T47D (cell line): ENCODE measurements at regions not wholly inside any gene's neighbourhood (a gene's known extent, or its start where the extent isn't known, plus 50 kb on each side); places are given as distances from the start of the nearest gene placed in this dataset.

ENCODE experiments used
- DNase-seq, 2 experiments: peaks; one replicate each; pipeline versions ENCODE4 v3.0.0 to v3.0.0-alpha.2; 2011 to 2012; ENCODE audit warnings: low read depth in 1 of 2, low spot score in 1 of 2
- JUND ChIP-seq: IDR thresholded peaks from 2 replicates; pipeline ENCODE4 v1.6.1; 2012; ENCODE audit warnings: low read depth
- in situ Hi-C: cut with HindIII; loops from 2 replicates; pipeline ENCODE4 v1.10.0; 2016; ENCODE audit warnings: low sequenced_read_pairs, low pct_unique_long_range_greater_than_20kb

DNA sequence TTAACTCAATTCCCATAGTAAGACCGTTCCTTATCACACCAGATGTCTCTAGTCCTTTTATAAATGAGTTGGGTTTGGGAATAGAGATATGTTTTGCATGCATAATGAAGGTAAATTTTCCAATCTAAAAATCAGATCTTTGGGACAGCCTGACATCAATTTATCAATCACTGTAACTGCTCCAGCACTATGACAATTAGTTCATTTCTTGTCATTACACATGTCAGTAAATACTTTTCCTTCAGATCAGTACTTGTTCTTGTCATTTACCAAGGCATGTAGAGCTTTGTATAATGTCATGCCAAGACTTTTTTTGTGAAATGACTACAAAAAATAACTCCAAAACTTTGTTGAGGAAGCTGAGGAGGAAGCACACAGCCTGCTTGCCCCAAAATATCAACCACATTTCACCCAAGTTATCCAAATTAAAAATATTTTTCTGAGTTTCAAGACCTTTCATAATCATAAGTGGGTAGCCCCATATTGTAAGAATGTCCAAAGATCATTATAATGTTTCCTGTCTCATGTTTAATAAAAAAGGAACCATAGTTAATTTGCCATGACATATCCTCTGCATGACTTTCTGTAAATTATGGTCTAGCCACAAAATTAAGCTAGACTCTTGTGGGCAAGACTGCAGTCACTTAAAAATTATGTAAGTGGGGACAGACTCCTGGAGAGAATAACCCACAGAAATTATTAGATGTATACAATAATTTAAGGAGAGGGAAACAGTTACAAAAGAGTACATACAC is 586.8 kb downstream of the TBC1D4 start:
- in situ Hi-C loops: no loop called here
- no peak for DNase-seq
- no peak for TF ChIP-seq JUND

DNA sequence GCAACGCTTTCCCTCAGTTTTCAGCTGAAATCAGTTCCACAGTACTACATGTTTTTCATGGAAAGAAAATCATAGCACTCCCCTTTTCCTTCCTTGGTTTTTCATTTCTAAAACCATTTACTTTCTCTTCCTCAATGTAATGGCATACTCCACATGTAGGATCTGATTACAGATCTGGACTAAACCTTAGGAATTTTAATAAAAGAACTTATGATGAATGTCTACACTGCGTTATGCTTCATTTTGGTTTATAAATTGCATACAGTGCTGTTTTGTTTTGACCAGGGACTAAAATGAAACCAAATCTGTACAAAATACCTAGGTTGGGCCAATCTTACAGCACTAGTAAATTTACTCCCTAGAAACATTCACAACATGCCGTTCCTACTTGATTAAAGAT is 589.9 kb downstream of the TBC1D4 start:
- no peak for DNase-seq
- TF ChIP-seq JUND: no peak
- in situ Hi-C loops: no loop called here

DNA sequence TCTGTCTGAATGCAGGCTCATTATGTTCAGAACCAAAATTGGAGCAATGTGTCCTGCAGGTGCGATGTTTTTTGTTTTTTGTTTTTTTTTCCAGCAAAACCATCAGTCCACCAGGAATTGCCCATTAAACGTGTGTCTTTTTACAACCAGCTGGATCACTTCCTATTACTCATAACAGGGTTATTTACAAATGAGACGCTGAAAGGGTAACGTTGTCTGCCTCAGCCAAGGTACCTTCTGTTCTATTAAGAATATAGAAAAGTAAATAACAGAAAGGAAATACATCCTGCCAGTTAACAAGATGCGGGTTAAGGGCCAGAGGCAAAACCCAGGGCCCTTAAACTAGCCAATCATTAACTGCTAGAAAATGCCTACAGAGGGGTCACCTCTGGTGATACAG is 590.4 kb downstream of the TBC1D4 start:
- in situ Hi-C loops: no loop called here
- TF ChIP-seq JUND: no peak
- DNase-seq: no peak

DNA sequence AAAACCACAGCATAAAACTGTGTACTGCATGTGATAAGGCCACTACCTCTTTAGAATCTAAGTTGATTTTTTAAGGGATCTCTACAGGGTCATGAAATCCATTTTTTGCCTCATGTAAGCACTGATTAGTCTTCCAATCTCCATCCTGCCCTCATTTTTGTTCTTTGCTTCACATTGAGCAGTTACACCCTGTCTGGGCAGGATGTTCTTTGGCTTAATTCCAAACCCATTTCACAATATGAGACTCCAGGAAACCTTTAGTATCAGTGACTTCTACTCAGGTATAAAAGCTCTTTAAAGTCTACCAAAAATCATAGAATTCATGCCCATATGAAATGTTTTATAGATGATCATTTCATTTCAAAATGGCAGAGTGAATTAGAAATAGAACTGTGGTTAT is 592.6 kb downstream of the TBC1D4 start:
- no peak for TF ChIP-seq JUND
- no peak for DNase-seq
- in situ Hi-C loops: no loop called here

DNA sequence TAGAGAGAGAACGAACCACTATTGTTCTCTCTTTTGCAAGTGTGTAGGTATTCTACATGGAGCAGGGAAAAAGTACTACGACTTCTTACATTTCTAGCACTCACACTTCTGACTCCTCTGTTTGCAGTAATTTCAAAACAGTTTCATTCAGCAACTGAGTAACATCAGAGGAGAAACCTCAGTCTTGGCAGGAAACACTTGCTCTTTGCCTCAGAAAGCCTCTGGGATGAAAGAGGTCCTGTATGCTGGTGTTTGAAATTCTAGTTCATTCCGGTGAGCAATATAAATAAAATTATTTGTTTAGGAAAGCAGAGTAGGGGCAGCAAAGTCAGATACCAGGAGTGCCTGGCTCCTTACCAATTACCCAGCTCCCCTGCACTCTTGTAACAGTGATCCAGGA is 595.5 kb downstream of the TBC1D4 start:
- in situ Hi-C loops: no loop called here
- DNase-seq: no peak
- TF ChIP-seq JUND: no peak

DNA sequence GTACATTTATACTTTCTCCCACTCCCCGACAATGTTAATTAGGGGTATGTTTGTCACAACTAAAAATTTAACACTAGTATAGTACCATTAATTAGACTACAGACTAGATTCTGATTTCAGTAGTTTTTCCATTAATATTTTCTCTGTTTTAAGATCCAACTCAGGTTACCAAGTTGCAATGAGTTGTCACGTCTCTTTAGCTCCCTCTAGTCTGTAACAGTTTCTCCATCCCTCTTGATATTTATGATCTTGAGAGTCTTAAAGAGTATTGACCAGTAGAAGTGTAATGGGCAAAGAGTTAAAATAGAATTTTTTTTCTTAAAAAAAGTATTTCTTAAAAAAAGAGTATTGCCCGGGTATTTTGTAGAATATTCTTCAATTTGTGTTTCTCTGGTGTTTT is 598.1 kb downstream of the TBC1D4 start:
- no peak for TF ChIP-seq JUND
- in situ Hi-C loops: no loop called here
- DNase-seq: peak in 1 of 2 experiments; percentile 12

DNA sequence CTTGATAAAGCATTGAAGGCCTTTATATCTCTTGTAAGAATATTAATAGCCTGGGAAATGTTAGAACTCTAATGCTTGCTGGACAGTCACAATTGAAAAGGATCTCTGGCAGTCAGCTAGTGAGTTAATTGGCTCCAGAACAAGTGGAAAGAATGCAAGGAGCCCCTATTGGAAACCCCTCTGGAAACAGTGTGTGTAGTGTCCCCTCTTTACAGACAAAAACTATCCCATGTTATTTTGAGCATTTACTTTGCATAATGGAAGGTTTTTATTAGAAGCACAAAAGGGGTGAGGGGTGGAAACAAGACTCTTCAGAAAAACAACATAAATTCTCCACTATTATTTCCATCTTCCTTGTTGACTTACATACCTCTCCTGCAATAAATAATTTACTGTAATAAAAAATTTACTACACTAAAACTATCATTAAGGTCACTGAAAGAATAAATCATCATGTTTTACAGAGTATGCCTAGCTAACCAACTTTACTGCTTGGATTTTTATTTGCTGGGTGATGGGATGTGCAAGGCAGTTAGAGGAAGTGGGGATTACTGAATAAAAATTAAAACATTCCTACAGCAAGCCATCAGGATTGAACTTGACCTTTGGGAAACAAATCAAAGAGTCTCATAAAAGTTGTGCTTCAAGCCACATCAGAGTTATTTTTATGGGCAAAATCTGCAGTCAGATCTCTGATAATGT is 610.4 kb downstream of the TBC1D4 start:
- TF ChIP-seq JUND: no peak
- in situ Hi-C loops: no loop called here
- DNase-seq: no peak

DNA sequence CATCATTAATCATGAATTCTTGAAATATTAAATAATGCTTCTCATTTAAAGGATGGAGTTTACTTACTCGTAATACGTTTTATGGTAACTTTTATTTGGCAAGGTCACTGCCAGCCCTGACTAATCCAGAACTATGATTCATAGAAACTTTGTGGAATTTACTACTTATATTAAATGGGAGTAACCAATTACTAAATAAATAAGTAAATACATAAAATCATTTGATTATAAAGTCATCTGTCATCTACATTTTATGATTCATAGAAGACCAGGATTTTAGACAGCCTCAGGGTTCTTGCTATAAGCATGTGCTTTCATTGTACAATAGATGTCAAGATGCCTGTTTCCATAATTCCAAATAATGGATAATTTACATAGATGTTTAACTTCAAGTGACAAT is 611.1 kb downstream of the TBC1D4 start:
- DNase-seq: no peak
- in situ Hi-C loops: no loop called here
- TF ChIP-seq JUND: no peak

DNA sequence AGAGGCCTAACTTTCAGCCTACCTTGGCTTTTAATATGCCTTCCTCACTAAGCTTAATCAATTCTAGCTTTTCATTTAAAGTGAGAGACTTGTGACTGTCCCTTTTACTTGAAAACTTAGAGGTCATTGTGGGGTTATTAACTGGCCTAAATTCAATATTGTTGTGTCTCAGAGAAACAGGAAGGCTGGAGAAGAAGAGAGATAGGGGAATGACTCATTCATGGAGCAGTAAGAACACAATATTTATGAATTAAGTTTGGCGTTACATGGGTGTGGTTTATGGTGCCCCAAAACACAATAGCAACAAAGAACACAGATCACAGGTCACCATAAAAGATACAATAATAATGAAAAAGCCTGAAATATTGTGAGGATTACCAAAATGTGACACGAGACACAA is 612.1 kb downstream of the TBC1D4 start:
- DNase-seq: no peak
- no peak for TF ChIP-seq JUND
- in situ Hi-C loops: no loop called here

DNA sequence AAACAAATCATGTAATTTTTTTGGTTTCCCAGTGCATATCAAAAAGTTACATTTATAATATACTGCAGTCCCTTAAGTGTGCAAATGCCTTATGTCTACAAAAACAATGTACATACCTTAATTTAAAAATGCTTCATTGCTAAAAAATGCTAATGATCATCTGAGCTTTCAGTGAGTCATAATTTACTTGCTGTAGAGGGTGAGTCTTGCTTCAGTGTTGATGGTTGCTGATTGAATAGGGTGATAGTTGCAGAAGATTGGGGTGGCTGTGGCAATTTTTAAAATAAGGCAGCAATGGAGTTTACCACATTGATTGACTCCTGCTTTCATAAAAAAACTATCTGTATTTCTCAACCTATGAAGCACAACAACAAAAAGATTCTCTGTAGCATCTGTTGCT is 613.9 kb downstream of the TBC1D4 start:
- in situ Hi-C loops: no loop called here
- no peak for DNase-seq
- TF ChIP-seq JUND: no peak

DNA sequence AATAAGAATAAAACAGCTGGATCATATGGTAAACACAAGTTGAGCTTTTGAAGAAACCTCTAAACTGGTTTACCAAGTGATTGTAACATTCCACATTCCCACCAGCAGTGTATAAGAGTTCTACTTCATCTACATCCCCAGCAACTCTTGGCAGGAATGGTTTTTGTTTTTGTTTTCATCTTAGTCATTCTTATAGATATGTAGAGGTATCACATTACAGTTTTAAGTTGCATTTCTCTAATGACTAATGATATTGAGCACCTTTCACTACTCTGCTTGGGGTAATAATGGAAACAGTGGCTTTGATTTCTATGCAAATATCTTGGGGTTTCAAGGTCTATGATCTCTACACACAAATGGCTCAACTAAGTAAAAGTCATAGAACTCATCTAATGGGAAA is 614.5 kb downstream of the TBC1D4 start:
- in situ Hi-C loops: no loop called here
- no peak for DNase-seq

DNA sequence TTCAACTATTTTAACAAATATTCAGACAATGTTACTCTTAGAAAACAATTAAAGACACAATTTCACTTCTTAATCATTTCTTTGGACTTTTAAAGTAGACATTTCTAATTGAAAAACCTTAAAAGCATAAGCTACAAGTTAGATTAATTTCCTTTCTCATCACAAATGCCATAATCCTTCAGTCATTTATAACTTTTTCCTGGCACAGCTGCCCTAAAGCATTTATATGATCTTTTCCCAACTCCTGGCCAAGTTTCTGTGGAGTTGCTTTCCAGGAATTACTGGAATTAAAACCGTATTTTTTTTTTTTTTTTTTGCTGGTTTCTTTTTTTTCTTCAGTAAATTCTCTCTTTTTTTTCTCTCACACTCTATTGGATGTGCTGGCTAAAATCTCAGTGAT is 615.9 kb downstream of the TBC1D4 start:
- no peak for DNase-seq
- TF ChIP-seq JUND: no peak
- in situ Hi-C loops: no loop called here

More for the DNA sequence above, 614.5 kb downstream of the TBC1D4 start:
- no peak for TF ChIP-seq JUND

DNA sequence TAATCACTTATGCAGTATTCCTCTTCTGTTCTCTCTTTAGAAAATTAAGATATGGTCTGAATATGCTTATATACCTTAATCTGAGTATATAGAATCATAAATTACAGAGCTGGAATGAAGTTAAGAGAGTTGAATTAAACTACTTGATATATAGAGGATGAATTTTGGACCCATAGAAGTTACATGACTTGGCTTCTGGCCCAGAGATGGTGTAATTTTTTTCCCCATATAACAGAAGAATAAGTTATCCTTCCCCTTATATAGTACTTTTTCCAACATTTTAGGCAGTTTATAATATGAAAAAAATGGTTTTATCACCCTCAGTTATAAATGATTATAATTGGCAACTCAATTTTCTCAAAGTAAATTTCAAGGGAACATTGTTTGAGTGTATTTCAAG is 616.3 kb downstream of the TBC1D4 start:
- no peak for TF ChIP-seq JUND
- no peak for DNase-seq
- in situ Hi-C loops: no loop called here
